MM.1S (cell line): ENCODE measurements at regions not wholly inside any gene's neighbourhood (a gene's known extent, or its start where the extent isn't known, plus 50 kb on each side); places are given as distances from the start of the nearest gene placed in this dataset.

Experiments used
- DNase-seq: peaks from one replicate; pipeline ENCODE4 v3.0.0-alpha.2; 2015
- H2AFZ ChIP-seq: fragments of 300-600 bp; sonication (generic); 2 replicates; pipeline ENCODE4 v1.6.0; 2016; ENCODE audit warnings: antibody characterized with exemption, low read length
- H3F3A ChIP-seq: fragments of 300-600 bp; sonication (generic); 2 replicates; pipeline ENCODE4 v1.6.1; 2016; ENCODE audit warnings: mild to moderate bottlenecking, antibody characterized with exemption, low read length, moderate library complexity, mixed read lengths; ENCODE audit not compliant: insufficient read depth
- H3K27ac ChIP-seq: fragments of 300-600 bp; sonication (generic); 2 replicates; pipeline ENCODE4 v1.5.1; 2016; ENCODE audit warnings: mild to moderate bottlenecking, low read length
- H3K27me3 ChIP-seq: fragments of 300-600 bp; sonication (generic); replicated peaks from 2 replicates; pipeline ENCODE4 v1.6.0; 2016; ENCODE audit warnings: low read length; ENCODE audit not compliant: insufficient read depth
- H3K36me3 ChIP-seq: fragments of 300-600 bp; sonication (generic); replicated peaks from 2 replicates; pipeline ENCODE4 v1.6.1; 2016; ENCODE audit warnings: mild to moderate bottlenecking, low read length, mixed read lengths; ENCODE audit not compliant: insufficient read depth
- H3K4me1 ChIP-seq: fragments of 300-600 bp; sonication (generic); 2 replicates; pipeline ENCODE4 v1.6.1; 2016; ENCODE audit warnings: low read length, mixed read lengths
- H3K4me2 ChIP-seq: fragments of 300-600 bp; sonication (generic); 2 replicates; pipeline ENCODE4 v1.6.0; 2016; ENCODE audit warnings: low read depth, low read length
- H3K4me3 ChIP-seq: fragments of 300-600 bp; sonication (generic); 2 replicates; pipeline ENCODE4 v1.5.1; 2016; ENCODE audit warnings: low read length, mixed read lengths
- H3K79me2 ChIP-seq: fragments of 300-600 bp; sonication (generic); 2 replicates; pipeline ENCODE4 v1.6.1; 2016; ENCODE audit warnings: mixed run types, low read length, mixed read lengths
- H3K9ac ChIP-seq: fragments of 300-600 bp; sonication (generic); 2 replicates; pipeline ENCODE4 v1.6.1; 2016; ENCODE audit warnings: low read length, mixed read lengths
- H3K9me2 ChIP-seq: fragments of 300-600 bp; sonication (generic); replicated peaks from 2 replicates; pipeline ENCODE4 v1.6.1; 2016; ENCODE audit warnings: mild to moderate bottlenecking, low read length, mixed read lengths; ENCODE audit not compliant: insufficient read depth
- H3K9me3 ChIP-seq: fragments of 300-600 bp; sonication (generic); replicated peaks from 2 replicates; pipeline ENCODE4 v1.6.1; 2016; ENCODE audit warnings: mild to moderate bottlenecking, low read length, mixed read lengths; ENCODE audit not compliant: insufficient read depth
- H4K20me1 ChIP-seq: fragments of 300-600 bp; sonication (generic); 2 replicates; pipeline ENCODE4 v1.6.1; 2016; ENCODE audit warnings: mild to moderate bottlenecking, low read length, moderate library complexity, mixed read lengths; ENCODE audit not compliant: insufficient read depth
- CTCF ChIP-seq: fragments of 300-600 bp; sonication (generic); IDR thresholded peaks from 2 replicates; pipeline ENCODE4 v1.5.1; 2016; ENCODE audit warnings: antibody characterized with exemption, low read length, mixed read lengths
- EZH2 ChIP-seq: fragments of 300-600 bp; sonication (generic); optimal IDR thresholded peaks from 2 replicates; pipeline ENCODE3; 2017; ENCODE audit warnings: low read depth, mild to moderate bottlenecking, antibody characterized with exemption, low read length, mixed read lengths
- EZH2phosphoT487 ChIP-seq: fragments of 300-600 bp; sonication (generic); IDR thresholded peaks from 2 replicates; pipeline ENCODE4 v1.6.1; 2018; ENCODE audit warnings: antibody characterized with exemption, low read length

- no peak overlapping the region for H2AFZ ChIP-seq
- 0 out of 2 replicates have a peak, but pooled peaks cover 3% of the 10 kb centered on the region for H3K79me2 ChIP-seq
- H3K27ac ChIP-seq = no peak overlapping the region
These were observed 622.9 kb upstream of the DIPK2B start for GRCh38 chrX:45823536-45823935.

GRCh38 chrX:45822124-45822523, 621.4 kb upstream of the DIPK2B start:
- Histone ChIP-seq H3K9me2 (no peaks in the 10 kb centered on the region), H3K9ac (no peak overlapping the region), H3K27ac (no peak overlapping the region), H2AFZ (no peak overlapping the region), H3F3A (no peaks in the 10 kb centered on the region), H3K79me2 (0 out of 2 replicates have a peak, but pooled peaks cover 3% of the 10 kb centered on the region), H3K36me3 (no peaks in the 10 kb centered on the region), H3K27me3 (no peaks in the 10 kb centered on the region), H3K4me1 (no peaks in the 10 kb centered on the region), H3K4me3 (no peak overlapping the region), H3K9me3 (no peaks in the 10 kb centered on the region), H4K20me1 (no peaks in the 10 kb centered on the region), H3K4me2 (no peak overlapping the region)
- TF ChIP-seq EZH2phosphoT487 (no peak), CTCF (no peak), EZH2 (no peak)
- DNase-seq = no peak

More at GRCh38 chrX:45823536-45823935, 622.9 kb upstream of the DIPK2B start:
- Histone ChIP-seq H4K20me1 (no peaks in the 10 kb centered on the region), H3K4me3 (no peak overlapping the region), H3K27me3 (no peaks in the 10 kb centered on the region), H3K36me3 (no peaks in the 10 kb centered on the region), H3F3A (no peaks in the 10 kb centered on the region), H3K4me2 (no peak overlapping the region), H3K9ac (no peak overlapping the region), H3K4me1 (no peaks in the 10 kb centered on the region), H3K9me2 (no peaks in the 10 kb centered on the region), H3K9me3 (no peaks in the 10 kb centered on the region)
- DNase-seq = no peak
- TF ChIP-seq CTCF = no peak
- no peak for TF ChIP-seq EZH2
- TF ChIP-seq EZH2phosphoT487 = no peak

- H3K4me1 ChIP-seq = no peaks in the 10 kb centered on the region
- no peaks in the 10 kb centered on the region for H3K9me3 ChIP-seq
- H2AFZ ChIP-seq = no peak overlapping the region
- H3K9ac ChIP-seq = no peak overlapping the region
- no peaks in the 10 kb centered on the region for H3F3A ChIP-seq
- H3K27me3 ChIP-seq = no peaks in the 10 kb centered on the region
- H3K4me3 ChIP-seq = no peak overlapping the region
- no peak overlapping the region for H3K4me2 ChIP-seq
- TF ChIP-seq EZH2 (no peak), EZH2phosphoT487 (no peak), CTCF (no peak)
- no peak for DNase-seq
- no peaks in the 10 kb centered on the region for H3K36me3 ChIP-seq
- no peaks in the 10 kb centered on the region for H4K20me1 ChIP-seq
- no peaks in the 10 kb centered on the region for H3K9me2 ChIP-seq
- H3K27ac ChIP-seq = no peak overlapping the region
- H3K79me2 ChIP-seq = no peaks in the 10 kb centered on the region
These were observed 618.2 kb upstream of the DIPK2B start for GRCh38 chrX:45818913-45819312.
